Upper lobe of left lung (tissue), 6 donors: ENCODE measurements at regions not wholly inside any gene's neighbourhood (a gene's known extent, or its start where the extent isn't known, plus 50 kb on each side); places are given as distances from the start of the nearest gene placed in this dataset.
"Not testable (repeated sequence)": the region's sequence is repeated elsewhere in the genome, so short reads cannot be mapped to it uniquely, and the experiment has no call there.

Experiments used
- ATAC-seq, 2 donors: fragments of 200-7000 bp; cut with Tn5 transposase; one replicate each; pipeline ENCODE4 v1.9.1; 2022; ENCODE audit warnings: mild to moderate bottlenecking in 2 of 2, moderate library complexity in 2 of 2; ENCODE audit not compliant: low FRiP score in 2 of 2
- DNase-seq, 2 donors: peaks; one replicate each; pipeline ENCODE4 v3.0.0-alpha.2; 2019 to 2020
- H3K27ac ChIP-seq, 4 donors: fragments of 200-600 bp; sonication (generic); one replicate each; pipeline ENCODE4 v1.5.1; 2016 to 2019
- H3K27me3 ChIP-seq, 4 donors: fragments of 200-600 bp; sonication (generic); one replicate each; pipeline ENCODE4 v1.5.1; 2017 to 2019
- H3K36me3 ChIP-seq, 4 donors: fragments of 200-600 bp; sonication (generic); one replicate each; pipeline ENCODE4 v1.5.1; 2016 to 2019
- H3K4me1 ChIP-seq, 4 donors: fragments of 200-600 bp; sonication (generic); one replicate each; pipeline ENCODE4 v1.5.1; 2018 to 2019
- H3K4me3 ChIP-seq, 4 donors: fragments of 200-600 bp; sonication (generic); one replicate each; pipeline ENCODE4 v1.5.1; 2017 to 2019; ENCODE audit warnings: mild to moderate bottlenecking in 2 of 4, moderate library complexity in 1 of 4
- H3K9me3 ChIP-seq, 4 donors: fragments of 200-600 bp; sonication (generic); one replicate each; pipeline ENCODE4 v1.5.1; 2018 to 2019
- EP300 ChIP-seq, 4 donors: sonication (generic); formaldehyde crosslinking; IDR thresholded peaks; one replicate each; pipeline ENCODE4 v1.5.1; 2017; ENCODE audit warnings: antibody characterized with exemption in 4 of 4, control low read depth in 2 of 4
- POLR2A ChIP-seq, 4 donors: fragments of 450-650 bp; IDR thresholded peaks; one replicate each; pipeline ENCODE4 v1.5.1; 2016 to 2017; ENCODE audit warnings: antibody characterized with exemption in 4 of 4, mild to moderate bottlenecking in 2 of 4
- POLR2AphosphoS5 ChIP-seq, 2 donors: sonication (generic); formaldehyde crosslinking; IDR thresholded peaks; one replicate each; pipeline ENCODE4 v1.5.1; 2017; ENCODE audit warnings: antibody characterized with exemption in 2 of 2
- WGBS, 2 donors: methylation state at CpG; one replicate each; pipeline ENCODE4 v1.1.5; 2017 to 2018; 5-methylcytosine and 5-hydroxymethylcytosine counted together
- TF ChIP-seq, protein P1 (sequence below), 6 experiments: fragments of 450-650 bp in 4 of 6; fragments of 200-600 bp in 2 of 6; sonication (generic) in 2 of 6; IDR thresholded peaks; one replicate each; pipeline ENCODE4 v1.5.1; 2016 to 2019; ENCODE audit warnings: antibody characterized with exemption in 6 of 6
- donor health status: DM: no; HTN: no; CAD: no; lungs with moderate emphysema.
- donor health status: DM: no; HTN: yes; CAD: no; lungs with severe emphysema.

DNA sequence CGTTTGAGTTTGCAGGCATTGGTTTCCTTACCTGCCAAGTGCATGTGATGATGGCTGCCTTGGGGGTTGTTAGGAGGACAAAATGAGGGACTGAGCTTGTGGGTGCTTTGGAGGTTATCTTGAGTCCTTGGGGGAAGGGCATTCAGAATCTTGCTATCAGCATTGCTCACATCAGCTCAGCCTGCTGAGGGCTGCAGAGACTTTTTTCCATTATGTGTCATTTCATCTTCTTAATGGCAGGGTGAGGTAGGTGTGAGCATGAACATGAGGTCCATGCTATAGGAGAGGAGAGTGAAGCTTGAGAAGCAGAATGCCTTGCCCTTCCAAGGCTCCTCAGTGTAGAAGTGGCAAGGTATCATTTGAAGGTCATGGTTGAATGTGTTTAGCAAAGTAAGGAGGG lies 112.3 kb downstream of the MIAT start:
- Histone ChIP-seq H3K36me3 (peaks cover 0 to 8% (median 0%) of the 10 kb centered on the region in 4 donors), H3K9me3 (no peaks in the 10 kb centered on the region), H3K4me3 (no peak overlapping the region), H3K4me1 (no peaks in the 10 kb centered on the region), H3K27ac (no peak overlapping the region), H3K27me3 (no peaks in the 10 kb centered on the region)
- WGBS, 2 donors, result 83 to 86% methylated on average over 1 of the region's 1 CpG
- TF ChIP-seq EP300 (IDR thresholded peaks at IDR 0.05) (no peak), POLR2AphosphoS5 (IDR thresholded peaks at IDR 0.05) (no peak)
- TF ChIP-seq, protein P1, sequence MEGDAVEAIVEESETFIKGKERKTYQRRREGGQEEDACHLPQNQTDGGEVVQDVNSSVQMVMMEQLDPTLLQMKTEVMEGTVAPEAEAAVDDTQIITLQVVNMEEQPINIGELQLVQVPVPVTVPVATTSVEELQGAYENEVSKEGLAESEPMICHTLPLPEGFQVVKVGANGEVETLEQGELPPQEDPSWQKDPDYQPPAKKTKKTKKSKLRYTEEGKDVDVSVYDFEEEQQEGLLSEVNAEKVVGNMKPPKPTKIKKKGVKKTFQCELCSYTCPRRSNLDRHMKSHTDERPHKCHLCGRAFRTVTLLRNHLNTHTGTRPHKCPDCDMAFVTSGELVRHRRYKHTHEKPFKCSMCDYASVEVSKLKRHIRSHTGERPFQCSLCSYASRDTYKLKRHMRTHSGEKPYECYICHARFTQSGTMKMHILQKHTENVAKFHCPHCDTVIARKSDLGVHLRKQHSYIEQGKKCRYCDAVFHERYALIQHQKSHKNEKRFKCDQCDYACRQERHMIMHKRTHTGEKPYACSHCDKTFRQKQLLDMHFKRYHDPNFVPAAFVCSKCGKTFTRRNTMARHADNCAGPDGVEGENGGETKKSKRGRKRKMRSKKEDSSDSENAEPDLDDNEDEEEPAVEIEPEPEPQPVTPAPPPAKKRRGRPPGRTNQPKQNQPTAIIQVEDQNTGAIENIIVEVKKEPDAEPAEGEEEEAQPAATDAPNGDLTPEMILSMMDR (IDR thresholded peaks at IDR 0.05), result no peak
- ATAC-seq (no peak), DNase-seq (no peak)

DNA sequence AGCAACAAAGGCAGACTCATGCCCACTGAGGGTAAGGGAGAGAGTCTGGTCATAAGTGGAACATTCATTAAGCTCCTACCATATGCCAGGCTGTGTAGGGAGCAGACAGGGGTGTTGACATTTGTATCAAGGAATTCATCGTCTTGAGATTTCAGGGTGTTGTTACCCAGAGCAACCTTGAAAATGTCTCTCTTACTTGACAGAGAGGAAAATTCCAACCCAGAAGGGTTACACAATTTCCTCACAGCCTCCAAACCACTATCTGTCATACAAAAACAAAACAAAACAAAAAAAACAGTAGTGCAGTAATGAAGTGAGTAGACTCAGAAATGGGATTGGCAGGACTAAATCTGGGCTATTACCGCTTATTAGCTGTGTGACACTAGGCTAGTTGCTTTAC lies 113.2 kb downstream of the MIAT start:
- no peak for DNase-seq
- Histone ChIP-seq H3K4me3 (no peak overlapping the region), H3K9me3 (no peaks in the 10 kb centered on the region), H3K27ac (no peak overlapping the region), H3K4me1 (no peaks in the 10 kb centered on the region), H3K36me3 (peaks cover 0 to 7% (median 0%) of the 10 kb centered on the region in 4 donors), H3K27me3 (no peaks in the 10 kb centered on the region)
- 69% methylated on average over 2 of the region's 2 CpGs for WGBS, 2 donors
- ATAC-seq, result no peak
- TF ChIP-seq POLR2A (IDR thresholded peaks at IDR 0.05), result no peak
- TF ChIP-seq, protein P1 (IDR thresholded peaks at IDR 0.05), result no peak
- no peak for TF ChIP-seq EP300 (IDR thresholded peaks at IDR 0.05)
- TF ChIP-seq POLR2AphosphoS5 (IDR thresholded peaks at IDR 0.05), result no peak

DNA sequence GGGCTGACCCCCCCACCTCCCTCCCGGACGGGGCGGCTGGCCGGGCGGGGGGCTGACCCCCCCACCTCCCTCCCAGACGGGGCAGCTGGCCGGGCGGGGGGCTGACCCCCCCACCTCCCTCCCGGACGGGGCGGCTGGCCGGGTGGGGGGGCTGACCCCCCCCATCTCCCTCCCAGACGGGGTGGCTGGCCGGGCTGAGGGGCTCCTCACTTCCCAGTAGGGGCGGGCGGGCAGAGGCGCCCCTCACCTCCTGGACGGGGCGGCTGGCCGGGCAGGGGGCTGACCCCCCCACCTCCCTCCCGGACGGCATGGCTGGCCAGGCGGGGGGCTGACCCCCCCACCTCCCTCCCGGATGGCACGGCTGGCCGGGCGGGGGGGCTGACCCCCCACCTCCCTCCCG lies 115.7 kb downstream of the MIAT start:
- H3K27me3 ChIP-seq, H3K4me1 ChIP-seq: not testable (repeated sequence)
- WGBS, 2 donors, result no CpG with 5 or more reads among the region's 28 CpGs

DNA sequence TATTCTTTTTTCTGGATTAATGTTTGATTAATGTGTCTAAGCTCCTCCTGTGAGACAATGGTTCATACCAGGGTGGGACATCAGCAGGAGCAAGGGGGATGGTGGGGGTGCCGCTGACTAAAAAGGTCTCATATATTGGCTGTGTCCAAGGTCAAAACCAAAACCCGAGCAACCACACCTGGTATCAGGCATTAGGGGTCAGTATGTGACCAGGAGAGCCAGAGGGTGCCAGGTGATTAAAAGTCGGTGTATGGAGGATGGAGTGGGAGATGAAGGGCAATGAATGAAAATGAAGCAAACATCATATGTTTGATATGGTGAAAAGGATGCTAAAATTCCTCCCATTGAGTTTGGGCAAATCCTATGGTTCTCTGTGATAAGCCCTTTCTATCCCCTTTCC lies 118.0 kb downstream of the MIAT start:
- no peaks in the 10 kb centered on the region for H3K9me3 ChIP-seq
- H3K27ac ChIP-seq, result no peak overlapping the region
- H3K4me3 ChIP-seq, result no peak overlapping the region
- ATAC-seq (no peak), DNase-seq (no peak)
- TF ChIP-seq EP300 (IDR thresholded peaks at IDR 0.05), result no peak
- TF ChIP-seq, protein P1 (IDR thresholded peaks at IDR 0.05), result no peak
- no peak for TF ChIP-seq POLR2A (IDR thresholded peaks at IDR 0.05)
- no peak for TF ChIP-seq POLR2AphosphoS5 (IDR thresholded peaks at IDR 0.05)
- H3K4me1 ChIP-seq, result no peaks in the 10 kb centered on the region
- H3K27me3 ChIP-seq, result no peaks in the 10 kb centered on the region
- peaks cover 0 to 41% (median 16%) of the 10 kb centered on the region in 4 donors for H3K36me3 ChIP-seq
- 89 to 96% methylated on average over 3 of the region's 3 CpGs for WGBS, 2 donors

More for the DNA sequence above, 115.7 kb downstream of the MIAT start:
- not testable (repeated sequence) for H3K4me3 ChIP-seq, H3K27ac ChIP-seq, H3K9me3 ChIP-seq, ATAC-seq, DNase-seq
- H3K36me3 ChIP-seq, result peaks cover 0 to 20% (median under 1%) of the 10 kb centered on the region in 4 donors

DNA sequence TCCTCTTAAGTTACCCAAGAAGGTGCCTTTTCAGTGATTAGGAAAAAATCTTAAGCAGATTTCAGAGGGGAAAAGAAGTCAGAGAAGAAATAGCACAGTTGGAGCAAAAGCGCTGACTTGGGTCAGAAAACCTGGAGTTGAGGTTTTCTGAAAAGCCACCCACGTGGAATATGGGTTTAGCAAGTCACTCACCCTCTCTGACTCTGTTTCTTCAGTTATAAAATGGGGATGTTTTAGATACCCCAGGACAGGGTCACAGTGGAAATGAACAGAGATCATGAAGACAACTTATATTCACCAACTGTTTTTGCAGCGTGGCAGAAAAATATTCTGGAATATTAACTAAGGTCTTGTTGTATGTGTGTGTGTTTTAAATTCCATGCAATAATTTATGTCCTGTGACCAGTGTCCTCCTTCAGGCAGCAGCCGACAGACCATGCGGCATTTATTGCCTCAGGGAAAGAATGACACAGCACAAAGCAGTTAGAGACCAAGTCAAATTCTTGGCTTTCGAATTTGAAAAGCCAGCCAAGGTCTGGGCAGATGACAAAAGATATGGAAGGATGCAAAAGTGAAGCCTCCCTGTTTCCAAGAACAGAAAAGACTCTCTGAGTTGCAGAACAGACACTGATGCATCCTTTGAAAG lies 119.9 kb downstream of the MIAT start:
- no peak overlapping the region for H3K27ac ChIP-seq
- ATAC-seq (no peak), DNase-seq (no peak)
- peaks cover 0 to 49% (median 17%) of the 10 kb centered on the region in 4 donors for H3K36me3 ChIP-seq
- TF ChIP-seq EP300 (IDR thresholded peaks at IDR 0.05), result no peak
- TF ChIP-seq, protein P1 (IDR thresholded peaks at IDR 0.05), result no peak
- TF ChIP-seq POLR2A (IDR thresholded peaks at IDR 0.05), result no peak
- no peak for TF ChIP-seq POLR2AphosphoS5 (IDR thresholded peaks at IDR 0.05)
- no peaks in the 10 kb centered on the region for H3K27me3 ChIP-seq
- no peaks in the 10 kb centered on the region for H3K4me1 ChIP-seq
- no peaks in the 10 kb centered on the region for H3K9me3 ChIP-seq
- H3K4me3 ChIP-seq, result no peak overlapping the region
- 69 to 70% methylated on average over 6 of the region's 6 CpGs for WGBS, 2 donors
